ENCODE measurements at regions not wholly inside any gene's neighbourhood (a gene's known extent, or its start where the extent isn't known, plus 50 kb on each side); places are given as distances from the start of the nearest gene placed in this dataset.
"Not testable (repeated sequence)": the region's sequence is repeated elsewhere in the genome, so short reads cannot be mapped to it uniquely, and the experiment has no call there.

DNA sequence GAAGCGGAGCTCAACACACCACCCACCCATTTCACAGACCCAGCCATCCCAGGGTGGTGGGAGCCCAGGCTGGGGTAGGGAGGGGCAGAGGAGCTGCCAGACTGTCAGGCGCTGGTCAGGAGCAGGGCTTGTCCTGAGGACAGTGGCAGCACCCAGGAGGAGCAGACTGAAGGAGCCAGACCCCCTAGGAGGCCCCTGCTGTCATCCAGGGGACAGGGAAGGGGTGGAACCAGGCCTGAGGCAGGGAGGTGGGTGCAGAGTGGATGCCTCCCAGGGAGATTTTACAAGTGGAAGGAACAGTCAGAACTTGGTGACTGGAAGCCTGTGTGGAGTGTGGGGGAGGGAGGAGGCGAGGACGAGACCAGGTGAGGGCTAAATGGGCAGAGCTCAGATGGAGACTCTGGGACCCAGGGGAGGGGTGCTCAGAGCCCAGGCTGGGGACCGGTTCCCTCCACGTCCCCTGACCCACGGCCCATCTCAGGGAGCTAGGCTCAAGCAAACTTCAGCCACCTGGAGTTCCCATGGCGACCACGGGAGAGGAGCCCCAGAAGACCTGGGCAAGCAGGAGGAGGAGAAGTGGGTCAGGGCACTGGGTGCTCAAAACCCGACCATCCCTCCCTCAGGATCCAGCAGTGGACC, 215.4 kb downstream of the TBC1D2B start:
- not testable (repeated sequence) for DNase-seq (ENCODE audit: low spot score)

DNA sequence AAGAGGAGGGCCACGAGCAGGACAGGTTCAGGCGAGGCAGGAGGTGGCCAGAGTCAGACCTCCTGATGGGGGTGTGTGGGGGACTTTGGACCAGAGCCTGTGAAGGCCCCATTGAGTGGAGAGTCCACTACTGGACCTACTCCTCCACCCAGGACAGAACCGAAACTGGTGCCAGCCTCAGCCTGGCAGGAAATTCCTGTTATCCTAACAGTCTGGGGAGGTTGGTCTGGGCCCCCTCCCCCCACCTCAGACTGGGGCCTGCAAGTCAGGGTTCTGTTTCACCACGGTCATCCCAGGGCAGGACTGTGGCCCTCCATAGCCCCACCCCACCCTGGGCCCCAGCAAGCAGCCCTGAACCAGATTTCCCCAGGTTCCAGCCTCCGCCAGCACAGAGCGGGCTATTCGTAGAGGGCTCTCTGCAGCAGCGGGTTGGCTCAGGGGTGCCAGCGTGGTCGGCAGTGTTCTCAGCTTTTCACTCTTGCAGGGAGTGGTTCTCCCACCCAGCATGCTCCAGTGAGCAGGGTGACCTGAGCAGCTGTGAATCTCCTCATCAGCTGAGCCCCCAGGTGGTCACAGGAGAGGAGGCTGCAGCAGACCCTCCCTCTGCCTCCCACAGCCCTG, 217.3 kb downstream of the TBC1D2B start:
- DNase-seq (ENCODE audit: low spot score) = no peak

DNA sequence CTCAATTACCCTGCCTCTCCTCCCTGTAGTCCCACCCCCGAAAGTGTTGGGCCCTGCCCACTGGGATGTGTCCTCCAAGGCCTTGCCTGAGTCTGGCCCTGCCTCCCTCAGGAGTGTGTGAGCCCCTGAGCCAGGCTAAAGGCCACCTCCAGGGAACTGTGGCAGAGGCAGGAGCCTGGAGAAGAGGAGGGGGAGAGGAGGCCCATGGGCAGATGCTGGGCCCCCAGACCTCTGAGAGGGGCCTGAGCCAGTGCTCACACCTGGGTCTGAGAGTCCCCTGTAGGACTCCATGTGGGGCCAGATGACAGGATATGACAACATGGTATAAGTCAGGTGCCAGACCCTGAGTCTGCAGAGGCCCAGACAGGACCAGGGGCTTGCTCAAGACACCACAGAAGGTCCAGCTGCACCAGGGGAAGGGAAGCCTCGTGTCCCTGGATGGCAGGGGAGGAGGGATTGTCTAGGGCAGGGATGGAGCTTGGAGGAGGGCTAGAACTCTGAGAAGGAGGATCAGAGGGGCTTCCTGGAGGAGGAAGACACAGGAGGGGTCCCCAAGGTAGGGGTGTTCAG, 217.9 kb downstream of the TBC1D2B start:
- DNase-seq (ENCODE audit: low spot score) = no peak

DNA sequence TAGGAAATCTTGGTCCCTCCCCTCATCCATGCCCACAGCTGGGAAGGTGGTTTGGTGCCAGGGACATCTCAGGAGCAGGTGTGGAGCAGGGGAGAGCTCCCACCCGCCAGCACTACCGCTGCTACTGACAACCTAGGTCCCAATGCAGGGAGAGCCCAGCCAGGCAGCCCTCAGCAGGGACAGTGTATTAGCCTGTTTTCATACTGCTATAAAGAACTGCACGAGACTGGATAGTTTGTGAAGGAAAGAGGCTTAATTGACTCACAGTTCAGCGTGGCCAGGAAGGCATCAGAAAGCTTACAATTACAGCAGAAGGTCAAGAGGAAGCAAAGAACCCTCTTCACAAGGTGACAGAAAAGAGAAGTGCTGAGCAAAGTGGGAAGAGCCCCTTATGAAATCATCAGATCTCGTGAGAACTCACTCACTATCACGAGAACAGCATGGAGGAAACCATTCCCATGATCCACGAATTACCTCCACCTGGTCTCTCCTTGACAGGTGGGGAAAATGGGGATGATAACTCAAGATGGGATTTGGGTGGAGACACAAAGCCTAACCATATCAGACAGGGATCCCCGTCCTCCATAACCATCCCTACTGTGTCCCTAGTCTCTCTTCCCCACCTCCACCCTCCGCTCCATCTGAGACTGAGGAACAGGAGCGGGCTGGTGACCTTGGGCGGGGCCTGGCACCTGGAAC, 218.6 kb downstream of the TBC1D2B start:
- no peak for DNase-seq (ENCODE audit: low spot score)

DNA sequence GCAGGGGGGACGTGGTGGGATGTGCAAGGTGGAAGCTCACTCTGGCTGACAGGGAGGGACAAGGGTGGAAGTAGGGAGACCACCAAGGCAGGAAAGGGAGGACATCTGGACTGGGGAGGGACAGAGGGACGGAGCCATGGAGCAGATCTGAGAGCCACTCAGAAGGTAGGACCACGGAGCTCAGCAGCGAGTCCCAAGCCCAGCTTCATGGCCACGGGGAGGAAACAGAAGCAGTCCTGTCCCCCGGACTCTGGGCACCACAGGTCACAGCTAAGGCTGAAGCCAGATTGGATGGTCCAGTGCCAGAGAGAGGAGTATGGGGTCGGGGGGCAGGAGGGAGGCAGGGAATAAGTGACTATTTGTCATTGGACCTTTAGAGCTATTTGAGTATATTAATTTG, 220.1 kb downstream of the TBC1D2B start:
- no peak for DNase-seq (ENCODE audit: low spot score)

DNA sequence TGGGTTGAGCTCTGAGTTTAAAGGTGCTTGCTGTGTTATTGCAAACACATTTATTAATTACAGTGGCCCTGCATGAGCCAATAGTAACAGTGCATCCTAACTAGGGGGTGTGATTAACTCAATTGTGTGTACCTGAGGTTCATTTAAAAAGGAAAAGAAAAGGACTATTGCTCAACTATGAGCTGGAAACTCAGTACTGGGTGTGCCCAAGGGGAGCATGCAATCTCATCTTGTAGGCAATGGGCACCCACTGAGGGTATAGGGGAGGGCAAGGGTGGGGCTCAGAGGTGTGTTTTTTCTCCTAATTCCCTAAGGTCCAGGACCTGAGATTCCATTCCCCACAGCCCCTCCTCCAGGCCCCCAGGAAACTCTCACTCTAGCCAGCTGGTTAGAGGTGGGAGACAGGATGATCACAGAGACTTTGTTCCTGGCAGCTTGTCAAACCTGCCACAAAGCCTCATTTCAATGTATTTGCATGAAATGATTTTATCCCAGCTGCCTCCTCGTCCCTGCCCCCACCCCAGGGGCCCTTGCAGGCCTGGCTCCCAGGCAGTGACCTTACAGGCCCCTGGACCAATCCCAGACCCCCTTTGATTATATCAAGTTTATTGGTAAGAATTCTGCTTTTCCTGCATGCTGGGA, 220.7 kb downstream of the TBC1D2B start:
- no peak for DNase-seq (ENCODE audit: low spot score)

DNA sequence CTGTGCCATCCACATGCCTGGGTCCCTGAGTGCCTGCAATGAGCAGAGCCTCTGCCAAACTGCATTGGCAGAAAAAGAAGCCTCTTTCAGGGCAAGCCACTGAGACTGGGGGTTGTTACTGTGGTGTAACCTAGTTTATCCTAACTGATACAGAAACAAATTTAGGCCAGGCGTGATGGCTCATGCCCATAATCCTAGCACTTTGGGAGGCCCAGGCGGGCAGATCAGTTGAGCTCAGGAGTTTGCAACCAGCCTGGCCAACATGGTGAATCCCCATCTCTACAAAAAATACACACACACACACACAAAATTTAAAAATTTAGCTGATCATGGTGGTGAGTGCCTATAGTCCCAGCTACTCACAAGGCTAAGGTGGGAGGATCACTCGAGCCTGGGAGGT, 221.6 kb downstream of the TBC1D2B start:
- DNase-seq (ENCODE audit: low spot score) = no peak

DNA sequence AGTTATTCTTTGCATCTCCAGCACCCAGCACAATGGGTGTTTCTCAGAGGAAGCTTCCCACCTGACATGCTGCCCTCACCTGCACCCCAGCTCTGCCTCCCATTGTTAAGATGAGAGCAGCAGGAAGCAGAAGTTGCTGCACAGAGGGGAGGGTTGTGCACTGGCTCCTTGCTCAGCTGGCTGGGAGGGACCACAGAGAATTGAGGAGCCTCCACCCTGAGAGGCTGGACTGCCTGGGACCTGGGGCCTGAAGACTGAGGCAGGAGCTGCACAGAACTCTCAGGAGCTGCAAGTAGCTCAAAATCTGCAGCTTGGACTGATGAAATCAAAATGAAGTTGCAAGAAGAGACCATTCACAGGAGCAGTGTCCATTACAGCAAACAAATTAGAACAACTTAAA, 222.3 kb upstream of the LINGO1 start:
- DNase-seq (ENCODE audit: low spot score) = no peak

DNA sequence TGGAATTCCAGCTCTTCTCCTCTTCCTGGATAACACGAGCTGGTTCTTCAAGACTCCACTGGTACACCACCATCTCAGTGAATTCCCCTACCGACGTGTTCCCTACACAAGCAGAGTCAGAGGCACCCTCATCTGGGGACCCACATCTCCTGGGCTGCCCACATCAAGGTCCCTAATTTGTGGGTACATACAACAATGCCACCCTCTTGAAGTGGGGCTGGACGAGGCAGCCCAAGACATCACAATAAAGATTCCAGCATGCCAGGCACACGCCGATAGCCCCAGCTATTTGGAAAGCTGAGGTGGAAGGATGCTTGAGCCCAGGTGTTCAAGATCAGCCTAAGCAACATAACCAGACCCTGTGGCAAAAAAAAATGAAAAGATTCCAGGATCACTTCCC, 221.2 kb upstream of the LINGO1 start:
- DNase-seq (ENCODE audit: low spot score) = no peak

DNA sequence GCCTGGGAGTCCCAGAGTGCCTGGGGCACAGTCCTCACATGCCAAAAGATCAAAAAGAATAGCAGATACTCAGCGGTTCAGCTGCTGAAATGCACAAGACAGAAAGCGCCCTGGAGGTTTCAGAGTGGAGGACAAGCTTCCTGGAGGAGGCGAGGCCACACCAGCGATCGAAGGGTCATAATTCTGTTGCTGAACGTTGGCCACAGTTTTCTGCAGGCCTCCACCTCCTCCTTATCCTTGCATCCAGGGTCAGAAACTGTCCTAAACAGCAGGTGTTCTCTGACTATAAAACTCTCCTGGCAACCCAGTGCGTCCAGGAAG, 220.3 kb upstream of the LINGO1 start:
- DNase-seq (ENCODE audit: low spot score) = no peak

DNA sequence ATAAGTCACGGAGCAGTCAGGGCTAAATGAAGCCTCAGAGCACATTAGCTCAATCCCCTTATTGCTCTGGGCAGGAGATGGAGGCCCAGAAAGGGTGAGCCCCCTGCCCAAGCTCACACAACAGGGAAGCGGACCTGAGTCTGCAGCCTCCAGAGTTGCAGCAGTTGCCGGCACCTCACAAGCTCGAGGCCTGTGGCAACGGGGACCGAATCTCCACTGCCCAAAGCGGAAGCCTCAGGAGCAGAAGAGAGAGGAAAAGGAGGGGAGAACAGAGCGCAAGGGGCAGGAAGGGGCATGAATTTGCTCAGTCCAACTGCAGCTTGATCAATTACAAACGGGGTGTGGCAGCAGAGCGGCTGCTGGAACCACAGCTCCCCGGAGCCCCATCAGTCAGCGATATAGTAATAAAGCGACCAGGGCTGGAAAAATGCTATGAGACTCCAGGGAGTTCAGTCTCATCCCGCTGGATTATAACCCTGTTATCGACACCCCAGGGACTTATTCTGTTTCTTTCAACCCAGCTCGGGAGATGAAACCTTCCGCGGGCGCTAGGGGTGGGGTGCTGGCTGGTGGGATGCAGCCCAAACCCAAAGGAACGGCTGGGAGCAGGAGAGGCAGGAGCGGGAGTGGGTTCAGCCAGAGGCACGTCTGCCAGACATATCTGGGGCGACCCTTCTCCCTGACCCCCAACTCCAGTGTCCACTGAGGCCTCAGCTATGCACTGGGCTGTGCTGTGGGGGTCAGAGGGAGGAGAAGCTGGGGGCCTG, 219.7 kb upstream of the LINGO1 start:
- no peak for DNase-seq (ENCODE audit: low spot score)

DNA sequence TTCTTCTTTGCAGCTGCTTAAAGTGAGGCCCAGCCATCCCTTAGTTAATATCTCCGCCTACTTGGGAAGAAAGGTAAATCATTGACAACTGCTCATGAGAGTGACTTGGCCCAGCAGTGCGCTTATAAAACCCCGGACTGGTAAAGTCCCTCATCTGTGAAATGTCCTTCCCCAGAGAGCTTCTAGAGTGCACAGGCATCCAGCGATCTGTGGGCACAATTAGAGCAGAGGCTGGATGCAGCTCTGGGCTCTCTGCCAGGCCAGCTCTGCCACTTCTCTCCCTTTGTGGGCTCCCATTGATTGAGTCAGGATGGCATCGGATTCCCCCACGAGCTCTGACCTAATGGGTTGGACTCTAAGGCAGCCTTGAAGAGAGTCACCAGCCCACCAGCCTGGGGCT, 219.0 kb upstream of the LINGO1 start:
- no peak for DNase-seq (ENCODE audit: low spot score)

DNA sequence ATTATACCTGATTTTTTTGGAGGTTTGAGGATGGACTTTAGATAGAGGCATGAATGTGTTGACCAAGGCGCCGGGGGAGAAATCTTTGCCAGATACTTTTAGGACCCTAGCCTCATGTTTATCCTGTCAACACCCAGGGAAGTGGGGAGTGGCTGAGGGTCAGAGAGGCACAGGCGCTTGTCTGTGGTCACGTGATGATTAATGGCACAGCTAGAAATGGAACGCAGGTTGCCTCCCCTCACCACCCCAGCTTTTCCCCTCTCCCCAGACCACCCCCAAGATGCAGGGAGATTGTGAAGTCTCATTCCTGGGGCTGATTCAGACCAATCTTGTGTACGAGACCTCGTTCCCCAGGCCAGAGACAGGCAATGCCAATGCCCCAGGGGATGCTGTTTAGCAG, 218.4 kb upstream of the LINGO1 start:
- no peak for DNase-seq (ENCODE audit: low spot score)

DNA sequence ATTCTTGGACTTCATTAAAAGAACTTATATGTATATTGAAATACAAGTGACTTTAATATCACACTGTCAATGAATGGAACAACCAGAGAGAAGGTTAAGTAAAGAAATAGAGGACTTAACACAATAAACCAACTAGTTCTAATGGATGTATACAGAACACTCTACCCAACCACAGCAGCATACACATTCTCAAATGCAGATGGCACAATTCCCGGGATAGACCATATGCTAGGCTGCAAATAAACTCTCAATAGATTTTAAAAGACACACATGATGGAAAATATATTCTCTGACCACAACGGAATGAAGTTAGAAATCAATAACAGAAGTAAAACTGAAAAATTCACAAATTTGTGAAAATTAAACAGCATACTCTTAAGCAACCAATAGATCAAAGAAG, 214.3 kb upstream of the LINGO1 start:
- no peak for DNase-seq (ENCODE audit: low spot score)

DNA sequence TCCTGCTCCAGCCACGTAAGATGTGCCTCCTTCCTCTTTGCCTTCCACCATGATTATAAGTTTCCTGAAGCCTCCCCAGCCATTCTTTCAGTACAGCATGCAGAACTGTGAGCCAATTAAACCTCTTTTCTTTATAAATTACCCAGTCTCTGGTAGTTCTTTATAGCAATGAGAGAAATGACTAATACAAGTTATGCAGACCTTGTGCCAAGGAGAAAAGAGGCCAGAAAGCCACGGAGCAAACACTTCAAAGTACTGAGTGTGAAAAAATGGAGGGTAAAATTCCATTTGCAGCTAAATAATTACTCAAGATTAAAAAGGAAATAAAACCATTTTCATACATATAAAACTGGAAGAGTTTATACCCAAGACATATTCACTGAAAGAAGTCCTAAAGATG, 213.6 kb upstream of the LINGO1 start:
- DNase-seq (ENCODE audit: low spot score) = no peak

DNA sequence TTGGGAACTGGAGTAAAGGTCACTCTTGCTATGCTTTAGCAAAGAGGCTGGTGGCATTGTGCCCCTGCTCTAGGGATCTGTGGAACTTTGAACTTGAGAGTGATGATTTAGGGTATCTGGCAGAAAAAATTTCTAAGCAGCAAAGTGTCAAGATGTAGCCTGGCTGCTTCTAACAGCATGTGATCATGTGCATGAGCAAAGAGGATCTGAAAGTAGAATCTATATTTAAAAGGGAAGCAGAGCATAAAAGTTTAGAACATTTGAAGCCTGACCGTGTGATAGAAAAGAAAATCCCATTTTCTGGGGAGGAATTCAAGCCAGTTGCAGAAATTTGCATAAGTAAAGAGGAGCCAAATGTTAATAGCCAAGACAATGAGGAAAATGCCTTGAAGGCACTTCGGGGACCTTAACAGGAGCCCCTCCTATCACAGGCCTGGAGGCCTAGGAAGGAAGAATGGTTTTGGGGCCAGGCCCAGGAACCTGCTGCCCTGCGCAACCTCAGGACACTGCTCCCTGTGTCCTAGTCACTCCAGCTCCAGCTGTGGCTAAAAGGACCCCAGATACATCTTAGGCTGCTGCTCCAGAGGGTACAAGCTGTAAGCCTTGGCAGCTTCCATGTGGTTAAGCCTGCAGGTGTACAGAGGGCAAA, 212.2 kb upstream of the LINGO1 start:
- no peak for DNase-seq (ENCODE audit: low spot score)

DNA sequence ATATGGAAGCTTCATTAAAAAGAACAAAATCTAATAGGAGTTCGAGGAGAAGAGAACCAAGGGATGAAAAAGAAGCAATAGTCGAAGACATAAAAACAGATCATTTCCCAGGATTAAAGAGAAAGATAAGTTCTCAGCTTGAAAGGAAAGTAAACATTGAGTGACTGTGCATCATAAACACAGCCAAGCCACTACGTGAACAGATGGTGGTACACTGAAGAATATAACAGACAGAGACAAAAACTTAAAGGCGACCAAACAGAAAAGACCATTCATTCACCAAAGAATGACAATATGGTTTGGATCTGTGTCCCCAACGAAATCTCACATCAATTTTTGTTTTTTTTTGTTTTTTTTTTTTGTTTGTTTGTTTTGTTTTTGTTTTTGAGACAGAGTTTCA, 210.8 kb upstream of the LINGO1 start:
- no peak for DNase-seq (ENCODE audit: low spot score)

DNA sequence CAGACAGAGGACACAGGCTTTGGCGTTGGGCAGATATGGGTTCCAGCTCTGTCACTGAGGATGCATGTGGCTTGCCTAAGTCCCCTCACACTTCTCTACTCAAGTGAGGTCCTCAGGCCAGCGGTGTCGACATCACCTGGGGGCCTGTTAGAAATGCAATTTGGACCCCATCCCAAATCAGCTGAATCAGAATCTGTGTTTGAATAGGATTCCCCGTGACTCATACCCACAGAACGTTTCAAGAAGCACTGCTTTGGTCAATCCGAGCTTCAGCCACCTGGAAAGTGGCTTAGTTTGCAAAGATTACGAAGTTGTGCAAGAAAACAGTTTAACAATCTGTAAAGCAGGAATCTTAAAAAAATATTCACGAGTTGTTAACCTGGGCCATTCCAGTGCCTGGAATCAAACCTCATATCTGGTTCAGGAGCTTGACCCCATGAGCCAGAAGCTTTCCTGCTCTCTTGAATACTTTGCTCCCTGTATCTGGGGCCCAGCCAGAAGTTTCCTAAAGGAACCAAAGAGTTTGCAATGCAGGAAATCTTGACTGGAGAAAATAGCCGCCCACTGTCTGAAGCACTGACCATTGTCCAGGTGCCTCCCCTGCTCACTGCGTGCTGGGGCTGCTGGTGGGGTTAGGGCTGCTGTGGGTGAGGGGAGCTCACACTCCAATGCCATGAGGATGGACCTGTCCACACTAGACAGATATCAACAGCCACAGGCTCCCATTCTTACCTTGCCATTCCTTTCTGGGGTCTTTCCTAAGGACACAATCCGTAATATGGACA, 208.5 kb upstream of the LINGO1 start:
- DNase-seq (ENCODE audit: low spot score) = no peak

DNA sequence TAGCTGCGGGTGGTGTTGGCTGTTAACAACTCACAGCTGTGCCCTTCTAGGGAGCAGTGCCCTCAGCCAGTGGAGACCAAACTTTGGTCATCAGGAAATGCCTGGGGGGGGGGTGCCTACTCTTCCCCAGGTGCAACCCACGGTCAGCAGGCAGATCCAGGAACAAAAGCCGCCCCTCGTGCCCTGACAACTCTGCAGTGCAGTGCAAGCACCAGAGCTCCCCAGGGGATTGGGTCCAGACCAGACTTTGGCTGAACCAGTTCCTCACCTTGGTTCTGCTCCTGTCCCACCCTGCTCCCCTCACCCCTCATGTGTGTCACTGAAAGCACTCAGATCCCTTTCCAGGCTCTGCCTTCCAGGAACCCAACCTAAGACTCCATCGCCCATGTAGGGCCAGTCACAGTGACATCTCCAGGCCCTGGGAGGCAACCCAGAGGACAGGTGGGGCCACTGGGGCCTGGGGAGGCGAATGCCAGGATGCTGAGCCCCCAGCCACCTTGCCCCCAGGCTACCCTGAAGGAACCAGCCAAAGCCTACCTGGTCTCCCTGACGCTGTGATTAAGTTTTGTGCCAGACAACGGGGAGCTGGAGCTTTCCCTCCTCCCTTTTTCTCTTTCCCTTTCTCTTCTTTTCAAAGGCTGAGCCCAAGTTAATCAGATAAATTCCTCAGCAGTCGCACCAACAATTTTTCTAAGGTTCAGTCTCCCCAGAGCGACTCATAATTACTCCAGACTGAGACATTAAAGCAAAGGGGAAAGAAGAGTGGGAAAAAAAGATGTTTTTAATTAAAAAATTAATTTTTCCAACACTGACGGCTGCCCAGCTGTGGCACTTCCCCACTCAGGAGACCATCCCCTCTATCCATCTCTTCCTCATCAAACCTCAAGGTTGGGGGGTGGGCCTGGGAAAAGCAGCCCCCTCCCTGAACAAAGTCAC, 207.5 kb upstream of the LINGO1 start:
- no peak for DNase-seq (ENCODE audit: low spot score)

DNA sequence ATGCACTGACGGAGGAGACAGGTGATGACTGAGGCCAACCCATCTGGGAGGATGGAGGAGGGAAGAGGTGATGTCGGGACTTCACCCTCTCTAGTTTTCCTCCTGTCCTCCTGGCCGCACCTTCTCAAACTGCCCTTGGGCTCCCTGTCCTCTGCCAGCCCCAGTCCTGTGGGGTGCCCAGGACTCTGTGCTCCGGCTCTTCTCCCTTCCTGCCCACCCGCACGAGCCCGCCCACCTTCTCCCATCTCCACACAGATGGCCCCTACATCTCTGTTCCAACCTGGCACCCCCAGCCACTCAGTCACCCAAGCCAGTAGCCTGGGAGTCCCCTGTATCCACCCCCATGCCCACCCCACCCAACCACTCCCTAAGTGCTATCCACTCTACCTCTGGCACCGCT, 206.7 kb upstream of the LINGO1 start:
- no peak for DNase-seq (ENCODE audit: low spot score)

All from hepatic stellate cell (primary cell).